SK-N-SH (cell line): ENCODE measurements at regions not wholly inside any gene's neighbourhood (a gene's known extent, or its start where the extent isn't known, plus 50 kb on each side); places are given as distances from the start of the nearest gene placed in this dataset.

Experiments used
- CTCF ChIA-PET: fragments of 300-600, 350-600 bp; formaldehyde crosslinking; extraction: SDS; loops from one replicate; lab custom pipeline; 2021; lab: Yijun Ruan, JAX
- POLR2A ChIA-PET: fragments of 350-600 bp; sonication (Branson Sonifier 250); formaldehyde crosslinking; extraction: SDS; loops from one replicate; lab custom pipeline; 2020; ENCODE audit warnings: antibody characterized with exemption, inconsistent platforms; lab: Yijun Ruan, JAX
- DNase-seq: peaks from one replicate; pipeline ENCODE4 v3.0.0; 2012
- H2AFZ ChIP-seq: fragments of 200-600 bp; sonication (generic); 2 replicates; pipeline ENCODE4 v1.8.1; 2016; ENCODE audit warnings: antibody characterized with exemption, mild to moderate bottlenecking, low read depth
- H3F3A ChIP-seq: fragments of 200-600 bp; sonication (generic); replicated peaks from 2 replicates; pipeline ENCODE3; 2016; ENCODE audit warnings: antibody characterized with exemption, mild to moderate bottlenecking; ENCODE audit not compliant: insufficient read depth
- H3K27ac ChIP-seq, 2 experiments: fragments of 200-500 bp in 1 of 2; fragments of 200-600 bp in 1 of 2; sonication (Bioruptor generic) in 1 of 2; sonication (generic), shearing (Covaris generic) in 1 of 2; 2 replicates each; pipeline versions ENCODE4 v1.5.1 to v1.6.1; 2014 to 2016; ENCODE audit warnings: low read depth in 2 of 2, inconsistent platforms in 1 of 2, low read length in 1 of 2, mild to moderate bottlenecking in 1 of 2, mixed read lengths in 1 of 2
- H3K27me3 ChIP-seq: fragments of 200-600 bp; sonication (generic), shearing (Covaris generic); 2 replicates; pipeline ENCODE4 v1.6.1; 2016; ENCODE audit warnings: mixed run types; ENCODE audit not compliant: insufficient read depth
- H3K36me3 ChIP-seq, 2 experiments: fragments of 200-500 bp in 1 of 2; fragments of 200-600 bp in 1 of 2; sonication (Bioruptor generic) in 1 of 2; sonication (generic) in 1 of 2; replicated peaks in 1 of 2; 2 replicates each; pipeline versions ENCODE3 to v1.5.1; 2014 to 2016; ENCODE audit warnings: low read length in 1 of 2, mild to moderate bottlenecking in 1 of 2; ENCODE audit not compliant: insufficient read depth in 2 of 2, control insufficient read depth in 1 of 2
- H3K4me1 ChIP-seq, 2 experiments: fragments of 200-500 bp in 1 of 2; fragments of 200-600 bp in 1 of 2; sonication (Bioruptor generic) in 1 of 2; sonication (generic), shearing (Covaris generic) in 1 of 2; 2 replicates each; pipeline versions ENCODE4 v1.5.1 to v1.6.1; 2014 to 2016; ENCODE audit warnings: low read depth in 1 of 2, low read length in 1 of 2, mixed run types in 1 of 2; ENCODE audit not compliant: insufficient read depth in 2 of 2, control insufficient read depth in 1 of 2
- H3K4me2 ChIP-seq: fragments of 200-600 bp; sonication (generic), shearing (Covaris generic); 2 replicates; pipeline ENCODE4 v1.6.1; 2017; ENCODE audit warnings: mixed run types
- H3K4me3 ChIP-seq, 2 experiments: fragments of 200-500 bp in 1 of 2; fragments of 200-600 bp in 1 of 2; sonication (Bioruptor generic) in 1 of 2; sonication (generic), shearing (Covaris generic) in 1 of 2; 2 replicates each; pipeline versions ENCODE4 v1.5.1 to v1.8.1; 2014 to 2016; ENCODE audit warnings: low read depth in 2 of 2, inconsistent platforms in 1 of 2, low read length in 1 of 2, mild to moderate bottlenecking in 1 of 2, mixed read lengths in 1 of 2, moderate library complexity in 1 of 2
- H3K79me2 ChIP-seq: fragments of 200-600 bp; sonication (generic); 2 replicates; pipeline ENCODE4 v1.8.1; 2017; ENCODE audit warnings: mild to moderate bottlenecking; ENCODE audit not compliant: insufficient read depth
- H3K9ac ChIP-seq: fragments of 200-600 bp; sonication (generic); 2 replicates; pipeline ENCODE4 v1.6.1; 2017; ENCODE audit warnings: mixed run types
- H3K9me2 ChIP-seq: fragments of 200-600 bp; sonication (generic); 2 replicates; pipeline ENCODE4 v1.6.1; 2017; ENCODE audit warnings: mixed run types
- H3K9me3 ChIP-seq: fragments of 200-600 bp; sonication (generic); 2 replicates; pipeline ENCODE4 v1.6.1; 2017; ENCODE audit warnings: mixed run types, mild to moderate bottlenecking, moderate library complexity
- H4K20me1 ChIP-seq: fragments of 200-600 bp; sonication (generic); 2 replicates; pipeline ENCODE4 v1.6.1; 2017; ENCODE audit warnings: mild to moderate bottlenecking, mixed run types; ENCODE audit not compliant: insufficient read depth
- CHD2 ChIP-seq: fragments of 150-350 bp; IDR thresholded peaks from 2 replicates; pipeline ENCODE4 v1.6.1; 2018; ENCODE audit warnings: low read length; ENCODE audit not compliant: partially characterized antibody
- ELF1 ChIP-seq: IDR thresholded peaks from 2 replicates; pipeline ENCODE4 v1.4.0; 2012
- EZH2phosphoT487 ChIP-seq: fragments of 200-600 bp; sonication (generic); IDR thresholded peaks from 2 replicates; pipeline ENCODE4 v1.6.1; 2017; ENCODE audit warnings: low read depth, mixed run types, mild to moderate bottlenecking, antibody characterized with exemption, moderate library complexity, borderline replicate concordance
- FOSL2 ChIP-seq: IDR thresholded peaks from 2 replicates; pipeline ENCODE4 v1.4.0; 2012; ENCODE audit warnings: low read depth, mild to moderate bottlenecking, moderate library complexity, borderline replicate concordance
- FOXJ3 ChIP-seq: sonication (generic); formaldehyde crosslinking; IDR thresholded peaks from 2 replicates; pipeline ENCODE4 v1.5.1; 2020; ENCODE audit warnings: mild to moderate bottlenecking, missing genetic modification reagents
- FOXM1 ChIP-seq: IDR thresholded peaks from 2 replicates; pipeline ENCODE4 v1.4.0; 2012; ENCODE audit warnings: low read depth, mild to moderate bottlenecking
- GABPA ChIP-seq: IDR thresholded peaks from 2 replicates; pipeline ENCODE4 v1.4.0; 2012; ENCODE audit warnings: low read depth, mild to moderate bottlenecking
- GATA2 ChIP-seq: sonication (generic); formaldehyde crosslinking; IDR thresholded peaks from 2 replicates; pipeline ENCODE4 v1.5.0; 2020; ENCODE audit warnings: mild to moderate bottlenecking, missing genetic modification reagents
- JUND ChIP-seq: IDR thresholded peaks from 2 replicates; pipeline ENCODE4 v1.4.0; 2012
- MEF2A ChIP-seq: IDR thresholded peaks from 2 replicates; pipeline ENCODE4 v1.4.0; 2012; ENCODE audit warnings: low read depth, borderline replicate concordance
- MXI1 ChIP-seq: IDR thresholded peaks from 2 replicates; pipeline ENCODE4 v1.6.1; 2012; ENCODE audit warnings: mild to moderate bottlenecking, low read depth, low read length, improper control_type of control experiment
- NRF1 ChIP-seq: IDR thresholded peaks from 2 replicates; pipeline ENCODE4 v1.6.1; 2012; ENCODE audit warnings: low read depth, mild to moderate bottlenecking, low read length
- RCOR1 ChIP-seq: fragments of 150-350 bp; IDR thresholded peaks from 2 replicates; pipeline ENCODE4 v1.6.1; 2017; ENCODE audit warnings: antibody characterized with exemption, low read length
- RFX5 ChIP-seq: IDR thresholded peaks from 2 replicates; pipeline ENCODE4 v1.6.1; 2012; ENCODE audit warnings: mild to moderate bottlenecking, improper control_type of control experiment, low read length
- TAF1 ChIP-seq: IDR thresholded peaks from 2 replicates; pipeline ENCODE4 v1.6.1; 2012; ENCODE audit warnings: low read depth, mild to moderate bottlenecking, low read length, moderate library complexity, borderline replicate concordance
- WGBS: methylation state at CpG from one replicate; pipeline ENCODE4 v1.1.6; 2017; ENCODE audit warnings: low lambda C conversion rate; 5-methylcytosine and 5-hydroxymethylcytosine counted together
- TF ChIP-seq, protein P1 (sequence below): IDR thresholded peaks from 2 replicates; pipeline ENCODE4 v1.4.0; 2012; ENCODE audit warnings: low read depth
- TF ChIP-seq, protein P2 (sequence below): fragments of 150-350 bp; IDR thresholded peaks from 2 replicates; pipeline ENCODE4 v1.6.1; 2016; ENCODE audit warnings: mild to moderate bottlenecking, low read depth, low read length

DNA sequence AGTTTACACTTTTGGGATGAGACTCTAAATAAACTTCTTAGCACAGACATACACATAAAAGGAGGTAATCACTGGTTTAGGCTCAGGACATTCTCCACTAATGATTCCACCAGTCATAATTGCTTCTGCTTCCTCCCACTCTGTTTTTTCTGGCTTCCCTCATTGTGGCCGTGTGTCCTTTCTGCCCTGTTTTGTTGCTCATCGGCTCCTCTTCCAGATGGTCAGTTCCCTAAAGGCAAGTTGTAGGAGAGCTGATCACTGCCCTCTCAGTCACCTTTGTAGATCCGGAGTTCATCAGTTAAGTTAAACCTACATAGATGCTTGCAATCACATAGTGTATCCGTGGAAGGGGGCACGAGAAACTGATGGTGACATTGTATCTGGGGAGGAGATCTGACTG, 200.5 kb upstream of the ARG1 start:
- Histone ChIP-seq H3K4me2 (no peak overlapping the region), H3K9me3 (no peaks in the 10 kb centered on the region), H3K79me2 (no peaks in the 10 kb centered on the region), H3K27me3 (peaks cover 7% of the 10 kb centered on the region; the same call in 1 of the 2 replicates), H2AFZ (no peak overlapping the region), H3K9me2 (no peaks in the 10 kb centered on the region), H3F3A (no peaks in the 10 kb centered on the region), H3K27ac (no peak overlapping the region), H3K9ac (no peak overlapping the region), H4K20me1 (no peaks in the 10 kb centered on the region), H3K4me3 (no peak overlapping the region), H3K4me1 (no peaks in the 10 kb centered on the region; a peak in 1 of 4 replicates), H3K36me3 (no peaks in the 10 kb centered on the region)
- DNase-seq: no peak
- ChIA-PET CTCF (no interaction called here), POLR2A (no interaction called here)
- TF ChIP-seq EZH2phosphoT487 (no peak), FOSL2 (no peak), FOXJ3 (CRISPR knock-in tag) (no peak)
- 22% methylated on average over 5 of the region's 5 CpGs for WGBS

DNA sequence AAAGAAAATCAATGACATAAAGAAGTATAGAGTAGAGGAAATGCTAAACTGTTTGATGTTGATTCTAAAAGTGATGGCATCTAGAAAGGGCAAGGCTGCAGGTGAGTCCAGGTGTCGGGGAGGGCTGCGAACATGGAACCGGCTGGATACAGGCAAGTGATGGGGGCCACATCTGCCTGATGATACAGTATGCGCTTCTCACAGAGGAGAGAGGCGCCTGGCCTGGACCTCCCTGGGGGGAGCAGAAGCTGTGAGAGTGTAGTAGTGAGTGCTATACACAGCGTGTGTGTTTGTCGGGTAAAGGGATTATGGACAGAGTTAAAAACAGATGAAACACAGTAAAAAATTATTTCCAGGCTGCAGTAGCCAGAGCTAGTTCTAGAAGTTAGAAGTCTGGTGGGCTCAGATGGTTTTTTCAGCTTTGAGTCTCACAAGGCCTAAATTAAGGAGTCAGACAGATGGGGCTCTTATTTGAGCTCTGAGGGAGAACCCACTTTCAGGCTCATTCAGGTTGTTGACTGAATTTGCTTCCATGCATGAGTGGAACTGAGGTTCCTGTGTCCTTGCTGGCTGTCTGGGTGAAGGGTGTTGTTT, 195.8 kb upstream of the ARG1 start:
- H3K9me3 ChIP-seq: no peaks in the 10 kb centered on the region
- no peak overlapping the region for H3K9ac ChIP-seq
- H2AFZ ChIP-seq: no peak overlapping the region
- no peak for DNase-seq
- no peaks in the 10 kb centered on the region for H4K20me1 ChIP-seq
- H3K79me2 ChIP-seq: no peaks in the 10 kb centered on the region
- H3K4me3 ChIP-seq: no peak overlapping the region
- no peaks in the 10 kb centered on the region for H3K9me2 ChIP-seq
- no peaks in the 10 kb centered on the region for H3K36me3 ChIP-seq
- ChIA-PET POLR2A (no interaction called here), CTCF (no interaction called here)
- peaks cover 8% of the 10 kb centered on the region; the same call in 1 of the 2 replicates for H3K27me3 ChIP-seq
- H3K4me1 ChIP-seq: peaks cover 0 to 9% of the 10 kb centered on the region in 2 experiments; a peak in 1 of 4 replicates
- H3K4me2 ChIP-seq: no peak overlapping the region
- H3K27ac ChIP-seq: no peak overlapping the region
- WGBS: 28% methylated on average over 7 of the region's 7 CpGs
- no peaks in the 10 kb centered on the region for H3F3A ChIP-seq
- TF ChIP-seq GATA2 (CRISPR knock-in tag) (no peak), RFX5 (no peak), FOXJ3 (CRISPR knock-in tag) (no peak), CHD2 (no peak), TAF1 (no peak), MXI1 (no peak), EZH2phosphoT487 (no peak), ELF1 (no peak), MEF2A (no peak), NRF1 (no peak)

DNA sequence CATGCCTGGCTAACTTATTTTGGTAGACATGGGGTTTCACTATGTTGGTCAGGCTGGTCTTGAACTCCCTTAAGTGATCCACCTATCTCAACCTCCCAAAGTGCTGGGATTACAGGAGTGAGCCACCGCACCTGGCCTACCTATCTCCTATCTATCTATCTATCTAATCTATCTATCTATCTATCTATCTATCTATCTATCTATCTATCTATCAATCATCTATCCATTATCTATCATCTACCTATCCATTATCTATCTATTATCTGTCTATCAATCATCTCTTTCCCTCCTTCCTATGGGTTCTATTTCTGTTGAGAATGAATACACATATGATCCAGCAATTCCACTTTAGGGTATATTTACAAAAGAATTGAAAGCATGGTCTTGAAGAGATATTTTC, 194.2 kb upstream of the ARG1 start:
- ChIA-PET POLR2A (no interaction called here), CTCF (no interaction called here)
- H3K79me2 ChIP-seq: no peaks in the 10 kb centered on the region
- no peak overlapping the region for H3K27ac ChIP-seq
- peaks cover 0 to 19% of the 10 kb centered on the region in 2 experiments; a peak in 1 of 4 replicates for H3K4me1 ChIP-seq
- no peak overlapping the region for H2AFZ ChIP-seq
- TF ChIP-seq TAF1: no peak
- TF ChIP-seq GABPA: no peak
- no peak for TF ChIP-seq EZH2phosphoT487
- no peak for TF ChIP-seq FOSL2
- TF ChIP-seq, protein P1, sequence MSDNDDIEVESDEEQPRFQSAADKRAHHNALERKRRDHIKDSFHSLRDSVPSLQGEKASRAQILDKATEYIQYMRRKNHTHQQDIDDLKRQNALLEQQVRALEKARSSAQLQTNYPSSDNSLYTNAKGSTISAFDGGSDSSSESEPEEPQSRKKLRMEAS: no peak
- TF ChIP-seq FOXM1: no peak
- TF ChIP-seq JUND: no peak
- TF ChIP-seq, protein P2, sequence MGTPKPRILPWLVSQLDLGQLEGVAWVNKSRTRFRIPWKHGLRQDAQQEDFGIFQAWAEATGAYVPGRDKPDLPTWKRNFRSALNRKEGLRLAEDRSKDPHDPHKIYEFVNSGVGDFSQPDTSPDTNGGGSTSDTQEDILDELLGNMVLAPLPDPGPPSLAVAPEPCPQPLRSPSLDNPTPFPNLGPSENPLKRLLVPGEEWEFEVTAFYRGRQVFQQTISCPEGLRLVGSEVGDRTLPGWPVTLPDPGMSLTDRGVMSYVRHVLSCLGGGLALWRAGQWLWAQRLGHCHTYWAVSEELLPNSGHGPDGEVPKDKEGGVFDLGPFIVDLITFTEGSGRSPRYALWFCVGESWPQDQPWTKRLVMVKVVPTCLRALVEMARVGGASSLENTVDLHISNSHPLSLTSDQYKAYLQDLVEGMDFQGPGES: no peak
- TF ChIP-seq CHD2: no peak
- no peak for TF ChIP-seq RCOR1
- no peak for TF ChIP-seq NRF1
- TF ChIP-seq FOXJ3 (CRISPR knock-in tag): no peak
- H3K27me3 ChIP-seq: peaks cover 8% of the 10 kb centered on the region; the same call in 1 of the 2 replicates
- 62% methylated on average over 1 of the region's 1 CpG for WGBS
- H3K9me2 ChIP-seq: no peaks in the 10 kb centered on the region
- H3K4me2 ChIP-seq: no peak overlapping the region
- no peaks in the 10 kb centered on the region for H3K36me3 ChIP-seq
- no peaks in the 10 kb centered on the region for H4K20me1 ChIP-seq
- DNase-seq: no peak
- no peaks in the 10 kb centered on the region for H3K9me3 ChIP-seq
- H3K9ac ChIP-seq: no peak overlapping the region
- H3K4me3 ChIP-seq: no peak overlapping the region
- H3F3A ChIP-seq: no peaks in the 10 kb centered on the region
